GM12878 (cell line): ENCODE measurements at regions not wholly inside any gene's neighbourhood (a gene's known extent, or its start where the extent isn't known, plus 50 kb on each side); places are given as distances from the start of the nearest gene placed in this dataset.

Source experiments
- ATAC-seq: fragments of 200-7000 bp; cut with Tn5 transposase; 3 replicates; pipeline ENCODE4 v1.9.1; 2020; ENCODE audit warnings: mild to moderate bottlenecking, moderate library complexity
- BruUV-seq: library from RNA; stranded (reverse); fragments of 400-500 nt; replicated peaks from 2 replicates; lab custom pipeline; 2021; lab: Mats Ljungman, UMichigan
- CTCF ChIA-PET: fragments of 300-600 bp; sonication (Branson Sonifier 250); formaldehyde crosslinking; extraction: SDS; loops from one replicate; lab custom pipeline; 2021; ENCODE audit warnings: inconsistent platforms; lab: Yijun Ruan, JAX
- POLR2A ChIA-PET: fragments of 350-600 bp; formaldehyde crosslinking; extraction: SDS; loops from one replicate; lab custom pipeline; 2021; ENCODE audit warnings: inconsistent platforms; lab: Charles Lee
- RAD21 ChIA-PET: fragments of 300-600 bp; sonication (Branson Sonifier 250); formaldehyde crosslinking; loops from one replicate; lab custom pipeline; 2023; ENCODE audit warnings: antibody characterized with exemption; ENCODE audit not compliant: unreplicated experiment; lab: Charles Lee
- SMC1A ChIA-PET: fragments of 300-600 bp; sonication (Branson Sonifier 250); formaldehyde crosslinking; loops from one replicate; lab custom pipeline; 2023; ENCODE audit not compliant: unreplicated experiment, uncharacterized antibody; lab: Charles Lee
- DNase-seq: peaks from one replicate; pipeline ENCODE4 v3.0.0-alpha.2; 2011; ENCODE audit warnings: low read depth, low spot score
- FAIRE-seq: peaks from 3 replicates; lab custom pipeline; 2011; peaks lifted over from hg19 to GRCh38; lab: Jason Lieb, UNC
- H2AFZ ChIP-seq: 2 replicates; pipeline ENCODE4 v1.6.0; 2011; ENCODE audit warnings: low read depth, low read length, control low read depth; ENCODE audit not compliant: control insufficient read depth
- H3K27ac ChIP-seq: 2 replicates; pipeline ENCODE4 v1.5.1; 2011; ENCODE audit warnings: control low read depth; ENCODE audit not compliant: control insufficient read depth, insufficient read depth
- H3K27me3 ChIP-seq, 2 experiments: replicated peaks in 1 of 2; 2 replicates each; pipeline versions ENCODE4 v1.6.0 to v1.6.1; 2011; ENCODE audit warnings: low read length in 1 of 2; ENCODE audit not compliant: control insufficient read depth in 2 of 2, insufficient read depth in 2 of 2
- H3K36me3 ChIP-seq, 2 experiments: 2 replicates each; pipeline ENCODE4 v1.5.1; 2011; ENCODE audit warnings: low read length in 1 of 2; ENCODE audit not compliant: control insufficient read depth in 2 of 2, insufficient read depth in 2 of 2
- H3K4me1 ChIP-seq: 2 replicates; pipeline ENCODE4 v1.6.1; 2011; ENCODE audit warnings: mild to moderate bottlenecking, low read length, moderate library complexity, mixed read lengths; ENCODE audit not compliant: control insufficient read depth, insufficient read depth
- H3K4me2 ChIP-seq: 2 replicates; pipeline ENCODE4 v1.6.0; 2011; ENCODE audit warnings: control low read depth; ENCODE audit not compliant: control insufficient read depth, insufficient read depth
- H3K4me3 ChIP-seq: fragments of 200-600 bp; sonication (generic); 2 replicates; pipeline ENCODE4 v1.5.1; 2016
- H3K79me2 ChIP-seq: 2 replicates; pipeline ENCODE4 v1.6.0; 2011; ENCODE audit warnings: low read length; ENCODE audit not compliant: control insufficient read depth, insufficient read depth
- H3K9ac ChIP-seq: 2 replicates; pipeline ENCODE4 v1.8.0; 2011; ENCODE audit warnings: low read length, control low read depth, mixed read lengths; ENCODE audit not compliant: control insufficient read depth, insufficient read depth
- H3K9me3 ChIP-seq: replicated peaks from 3 replicates; pipeline ENCODE4 v1.5.1; 2011; ENCODE audit warnings: mild to moderate bottlenecking, low read length; ENCODE audit not compliant: control insufficient read depth, insufficient read depth
- H4K20me1 ChIP-seq: 2 replicates; pipeline ENCODE4 v1.6.0; 2011; ENCODE audit not compliant: control insufficient read depth, insufficient read depth
- BACH1 ChIP-seq: fragments of 450-650 bp; IDR thresholded peaks from 2 replicates; pipeline ENCODE4 v1.6.1; 2017; ENCODE audit warnings: mild to moderate bottlenecking, borderline replicate concordance
- BCL11A ChIP-seq: IDR thresholded peaks from 2 replicates; pipeline ENCODE4 v1.6.1; 2011; ENCODE audit warnings: low read depth, low read length
- CEBPB ChIP-seq, 2 experiments: fragments of 150-350 bp in 1 of 2; IDR thresholded peaks; 2 replicates each; pipeline ENCODE4 v1.6.1; 2012 to 2014; ENCODE audit warnings: low read depth in 2 of 2, low read length in 2 of 2, borderline replicate concordance in 1 of 2, inconsistent platforms in 1 of 2
- CHD4 ChIP-seq: fragments of 200-600 bp; sonication (generic); IDR thresholded peaks from 2 replicates; pipeline ENCODE4 v1.6.1; 2016; ENCODE audit warnings: mild to moderate bottlenecking
- CREM ChIP-seq: IDR thresholded peaks from 2 replicates; pipeline ENCODE4 v1.6.1; 2014; ENCODE audit warnings: antibody characterized with exemption, low read depth
- EP300 ChIP-seq, 2 experiments: fragments of 150-350 bp in 1 of 2; IDR thresholded peaks; 2 replicates each; pipeline ENCODE4 v1.6.1; 2011 to 2012; ENCODE audit warnings: low read depth in 2 of 2, low read length in 2 of 2, borderline replicate concordance in 1 of 2, improper control_type of control experiment in 1 of 2, inconsistent platforms in 1 of 2; ENCODE audit not compliant: control insufficient read depth in 1 of 2
- MTA3 ChIP-seq: IDR thresholded peaks from 2 replicates; pipeline ENCODE4 v1.6.1; 2012; ENCODE audit warnings: low read length, inconsistent platforms, borderline replicate concordance
- MXI1 ChIP-seq: fragments of 150-350 bp; IDR thresholded peaks from 2 replicates; pipeline ENCODE4 v1.6.1; 2011; ENCODE audit warnings: low read depth, mild to moderate bottlenecking, inconsistent platforms, low read length, improper control_type of control experiment
- NFIC ChIP-seq: IDR thresholded peaks from 2 replicates; pipeline ENCODE4 v1.6.1; 2012; ENCODE audit warnings: low read depth, mild to moderate bottlenecking, inconsistent platforms, low read length, moderate library complexity
- RAD21 ChIP-seq: IDR thresholded peaks from 2 replicates; pipeline ENCODE4 v1.6.1; 2011; ENCODE audit warnings: mild to moderate bottlenecking, low read depth, low read length, moderate library complexity; ENCODE audit not compliant: insufficient read depth
- RUNX3 ChIP-seq: IDR thresholded peaks from 2 replicates; pipeline ENCODE4 v1.6.1; 2012; ENCODE audit warnings: low read length, inconsistent platforms
- TCF12 ChIP-seq: IDR thresholded peaks from 2 replicates; pipeline ENCODE4 v1.6.1; 2011; ENCODE audit warnings: low read depth, mild to moderate bottlenecking, low read length
- YBX1 ChIP-seq: fragments of 450-650 bp; IDR thresholded peaks from 2 replicates; pipeline ENCODE4 v1.6.1; 2016; ENCODE audit warnings: antibody characterized with exemption
- WGBS: methylation state at CpG from one replicate; pipeline ENCODE4 v1.1.6; 2016; ENCODE audit warnings: low lambda C conversion rate; ENCODE audit not compliant: insufficient replicate concordance, insufficient coverage; ENCODE audit errors: missing lambda C conversion rate; 5-methylcytosine and 5-hydroxymethylcytosine counted together
- in situ Hi-C: fragments of 300-500 bp; cut with MboI; formaldehyde crosslinking; loops from 9 replicates; pipeline ENCODE4 v1.14.3; 2018; ENCODE audit warnings: mixed read lengths
- intact Hi-C: fragments of 100-400 bp; cut with micrococcal nuclease; formaldehyde crosslinking; loops from one replicate; pipeline ENCODE4 v1.14.2; 2022; ENCODE audit not compliant: unreplicated experiment
- TF ChIP-seq, protein P1 (sequence below): fragments of 450-650 bp; IDR thresholded peaks from 2 replicates; pipeline ENCODE4 v1.6.1; 2017; ENCODE audit warnings: mild to moderate bottlenecking, moderate library complexity
- TF ChIP-seq, protein P2 (sequence below): fragments of 450-650 bp; conservative IDR thresholded peaks from 2 replicates; pipeline ENCODE4 v1.6.1; 2017; ENCODE audit warnings: mild to moderate bottlenecking, moderate library complexity

DNA sequence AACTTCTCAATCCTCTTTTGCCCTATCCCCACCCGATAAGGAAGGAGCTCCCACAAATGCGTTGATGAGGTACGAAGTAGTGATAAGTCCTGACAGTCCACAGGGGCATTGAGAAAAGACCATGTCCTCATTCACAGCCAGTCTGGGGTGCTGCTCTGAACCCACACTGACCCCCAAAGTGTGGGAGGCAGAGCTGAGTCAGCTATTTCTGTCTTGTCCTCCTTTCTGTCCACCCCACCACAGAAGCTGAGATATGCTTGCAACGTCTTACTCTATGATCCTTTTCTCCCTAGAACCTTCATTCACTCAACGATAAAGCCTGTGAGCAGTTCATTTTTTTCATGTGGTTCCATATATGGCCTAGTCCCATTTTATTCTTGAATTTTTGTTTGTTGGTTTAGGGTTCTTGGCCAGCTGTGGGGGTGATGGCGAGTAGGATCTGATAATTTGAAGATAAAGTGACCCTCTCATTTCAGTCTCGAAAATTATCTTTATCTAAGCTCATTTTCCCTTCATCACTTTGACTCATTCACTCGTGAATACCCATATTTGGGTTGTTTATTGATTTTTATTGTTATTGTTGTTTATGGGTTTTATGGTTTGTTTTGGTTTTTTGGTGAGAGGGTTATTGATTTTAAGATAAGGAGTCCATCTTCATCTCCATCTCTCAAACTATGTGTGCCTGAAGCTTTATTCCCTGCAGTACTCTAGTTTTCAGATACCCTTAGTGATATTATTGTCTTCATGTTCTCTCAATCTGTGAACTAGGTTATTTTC is 58.5 kb upstream of the ZNF366 start (continued):
- TF ChIP-seq, protein P1, sequence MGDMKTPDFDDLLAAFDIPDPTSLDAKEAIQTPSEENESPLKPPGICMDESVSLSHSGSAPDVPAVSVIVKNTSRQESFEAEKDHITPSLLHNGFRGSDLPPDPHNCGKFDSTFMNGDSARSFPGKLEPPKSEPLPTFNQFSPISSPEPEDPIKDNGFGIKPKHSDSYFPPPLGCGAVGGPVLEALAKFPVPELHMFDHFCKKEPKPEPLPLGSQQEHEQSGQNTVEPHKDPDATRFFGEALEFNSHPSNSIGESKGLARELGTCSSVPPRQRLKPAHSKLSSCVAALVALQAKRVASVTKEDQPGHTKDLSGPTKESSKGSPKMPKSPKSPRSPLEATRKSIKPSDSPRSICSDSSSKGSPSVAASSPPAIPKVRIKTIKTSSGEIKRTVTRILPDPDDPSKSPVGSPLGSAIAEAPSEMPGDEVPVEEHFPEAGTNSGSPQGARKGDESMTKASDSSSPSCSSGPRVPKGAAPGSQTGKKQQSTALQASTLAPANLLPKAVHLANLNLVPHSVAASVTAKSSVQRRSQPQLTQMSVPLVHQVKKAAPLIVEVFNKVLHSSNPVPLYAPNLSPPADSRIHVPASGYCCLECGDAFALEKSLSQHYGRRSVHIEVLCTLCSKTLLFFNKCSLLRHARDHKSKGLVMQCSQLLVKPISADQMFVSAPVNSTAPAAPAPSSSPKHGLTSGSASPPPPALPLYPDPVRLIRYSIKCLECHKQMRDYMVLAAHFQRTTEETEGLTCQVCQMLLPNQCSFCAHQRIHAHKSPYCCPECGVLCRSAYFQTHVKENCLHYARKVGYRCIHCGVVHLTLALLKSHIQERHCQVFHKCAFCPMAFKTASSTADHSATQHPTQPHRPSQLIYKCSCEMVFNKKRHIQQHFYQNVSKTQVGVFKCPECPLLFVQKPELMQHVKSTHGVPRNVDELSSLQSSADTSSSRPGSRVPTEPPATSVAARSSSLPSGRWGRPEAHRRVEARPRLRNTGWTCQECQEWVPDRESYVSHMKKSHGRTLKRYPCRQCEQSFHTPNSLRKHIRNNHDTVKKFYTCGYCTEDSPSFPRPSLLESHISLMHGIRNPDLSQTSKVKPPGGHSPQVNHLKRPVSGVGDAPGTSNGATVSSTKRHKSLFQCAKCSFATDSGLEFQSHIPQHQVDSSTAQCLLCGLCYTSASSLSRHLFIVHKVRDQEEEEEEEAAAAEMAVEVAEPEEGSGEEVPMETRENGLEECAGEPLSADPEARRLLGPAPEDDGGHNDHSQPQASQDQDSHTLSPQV = no peak
- TF ChIP-seq RUNX3 = no peak
- no peak for TF ChIP-seq YBX1

DNA sequence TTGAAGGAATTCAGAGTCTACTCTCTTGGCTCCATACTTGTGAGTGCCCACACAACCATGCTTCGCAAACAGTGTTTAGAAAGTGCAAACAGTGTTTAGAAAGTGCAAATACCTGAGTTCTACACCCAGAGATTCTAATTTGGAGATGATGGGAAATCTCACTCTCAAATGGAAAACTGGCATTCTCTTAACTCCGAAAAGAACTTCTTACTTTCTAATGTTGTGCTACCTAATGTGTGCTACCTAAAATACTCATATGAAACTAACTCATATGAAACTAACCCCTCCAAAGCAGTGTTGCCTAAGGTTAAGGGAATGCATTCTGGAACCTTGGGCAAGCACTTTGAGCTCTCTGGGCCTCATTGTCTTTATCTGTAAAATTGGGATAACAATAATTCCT is 55.5 kb upstream of the ZNF366 start:
- in situ Hi-C loops (no loop called here), intact Hi-C loops (no loop called here)
- FAIRE-seq (no peak), ATAC-seq (no peak), DNase-seq (no peak)
- no peak overlapping the region for H3K9ac ChIP-seq
- H3K4me3 ChIP-seq = no peak overlapping the region
- no peaks in the 10 kb centered on the region for H3K36me3 ChIP-seq
- no peak overlapping the region for H3K4me2 ChIP-seq
- no peaks in the 10 kb centered on the region for H3K9me3 ChIP-seq
- SMC1A ChIA-PET = no interaction called here
- H3K4me1 ChIP-seq = no peaks in the 10 kb centered on the region
- POLR2A ChIA-PET = no interaction called here
- 42% methylated on average over 2 of the region's 2 CpGs for WGBS
- BruUV-seq = no TSS peak
- H4K20me1 ChIP-seq = no peaks in the 10 kb centered on the region
- H3K27me3 ChIP-seq = no peaks in the 10 kb centered on the region
- RAD21 ChIA-PET = no interaction called here
- CTCF ChIA-PET = no interaction called here
- no peak overlapping the region for H3K27ac ChIP-seq
- no peak overlapping the region for H2AFZ ChIP-seq
- no peaks in the 10 kb centered on the region for H3K79me2 ChIP-seq
- TF ChIP-seq CEBPB (IDR thresholded peaks at IDR 0.05; ENCODE audit: borderline replicate concordance in 1 of 2, low read depth in 2 of 2, low read length in 2 of 2) (no peak), TCF12 (no peak), RAD21 (no peak), BACH1 (no peak), BCL11A (no peak), NFIC (no peak), MTA3 (no peak), CHD4 (no peak), EP300 (IDR thresholded peaks at IDR 0.05; ENCODE audit: borderline replicate concordance in 1 of 2, control insufficient read depth in 1 of 2, low read depth in 2 of 2, low read length in 2 of 2) (no peak), MXI1 (no peak), CREM (no peak)
- TF ChIP-seq, protein P2, sequence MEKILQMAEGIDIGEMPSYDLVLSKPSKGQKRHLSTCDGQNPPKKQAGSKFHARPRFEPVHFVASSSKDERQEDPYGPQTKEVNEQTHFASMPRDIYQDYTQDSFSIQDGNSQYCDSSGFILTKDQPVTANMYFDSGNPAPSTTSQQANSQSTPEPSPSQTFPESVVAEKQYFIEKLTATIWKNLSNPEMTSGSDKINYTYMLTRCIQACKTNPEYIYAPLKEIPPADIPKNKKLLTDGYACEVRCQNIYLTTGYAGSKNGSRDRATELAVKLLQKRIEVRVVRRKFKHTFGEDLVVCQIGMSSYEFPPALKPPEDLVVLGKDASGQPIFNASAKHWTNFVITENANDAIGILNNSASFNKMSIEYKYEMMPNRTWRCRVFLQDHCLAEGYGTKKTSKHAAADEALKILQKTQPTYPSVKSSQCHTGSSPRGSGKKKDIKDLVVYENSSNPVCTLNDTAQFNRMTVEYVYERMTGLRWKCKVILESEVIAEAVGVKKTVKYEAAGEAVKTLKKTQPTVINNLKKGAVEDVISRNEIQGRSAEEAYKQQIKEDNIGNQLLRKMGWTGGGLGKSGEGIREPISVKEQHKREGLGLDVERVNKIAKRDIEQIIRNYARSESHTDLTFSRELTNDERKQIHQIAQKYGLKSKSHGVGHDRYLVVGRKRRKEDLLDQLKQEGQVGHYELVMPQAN = no peak
